ENCODE measurements at regions not wholly inside any gene's neighbourhood (a gene's known extent, or its start where the extent isn't known, plus 50 kb on each side); places are given as distances from the start of the nearest gene placed in this dataset.

GRCh38 chr6:99745651-99746050 lies 139.0 kb downstream of the PRDM13 start:
- POLR2A ChIA-PET (ENCODE audit: partially characterized antibody), result interaction anchor here (1.2 kb wide), 1 partner anchor 157 kb away, joined by 3 read pairs; no protein-coding TSS in a partner anchor
- Histone ChIP-seq H3K9me3 (ENCODE audit: insufficient read depth in 2 of 2, low read depth in 1 of 2, low read length in 1 of 2) (no peaks in the 10 kb centered on the region), H3K79me2 (ENCODE audit: control insufficient read depth in 1 of 2, insufficient read depth in 2 of 2, low read length in 2 of 2) (no peaks in the 10 kb centered on the region), H3K18ac (ENCODE audit: extremely low read depth, low read length) (no peak overlapping the region), H3K27me3 (replicated peaks in 1 of 4; ENCODE audit: control insufficient read depth in 3 of 4, extremely low read depth in 1 of 4, insufficient read depth in 3 of 4, low read length in 3 of 4) (no peaks in the 10 kb centered on the region), H3K4ac (replicated peaks; ENCODE audit: insufficient read length, low read depth, low read length) (no peak overlapping the region), H3K23ac (ENCODE audit: insufficient read length) (no peak overlapping the region), H4K8ac (ENCODE audit: extremely low read depth, insufficient read depth, low read length) (no peak overlapping the region), H3K23me2 (ENCODE audit: low read depth, low read length) (no peaks in the 10 kb centered on the region), H3K56ac (replicated peaks; ENCODE audit: insufficient read length, low read depth, low read length) (no peak overlapping the region), H4K5ac (ENCODE audit: insufficient read length, low read depth, low read length) (no peak overlapping the region), H3K79me1 (ENCODE audit: low read depth, low read length) (no peaks in the 10 kb centered on the region), H3K9ac (replicated peaks in 1 of 4; ENCODE audit: extremely low read depth in 1 of 4, low read depth in 3 of 4, low read length in 3 of 4) (no peak overlapping the region), H4K91ac (replicated peaks; ENCODE audit: insufficient read length, low read length) (no peak overlapping the region), H3K4me1 (replicated peaks in 1 of 4; ENCODE audit: control insufficient read depth in 3 of 4, insufficient read depth in 4 of 4, low read length in 3 of 4) (no peaks in the 10 kb centered on the region), H3K36me3 (ENCODE audit: control insufficient read depth in 2 of 4, insufficient read depth in 4 of 4, low read length in 3 of 4) (no peaks in the 10 kb centered on the region), H2BK20ac (ENCODE audit: low read length) (no peak overlapping the region), H2AK5ac (ENCODE audit: low read depth, low read length) (no peak overlapping the region), H3K4me3 (ENCODE audit: extremely low read depth in 1 of 4, insufficient read depth in 2 of 4, low read depth in 3 of 4, low read length in 4 of 4) (no peak overlapping the region), H2BK5ac (ENCODE audit: low read depth, low read length) (no peak overlapping the region), H3K4me2 (ENCODE audit: insufficient read depth in 1 of 2, low read depth in 2 of 2, low read length in 2 of 2) (no peak overlapping the region), H3K14ac (ENCODE audit: insufficient read length) (no peak overlapping the region), H2BK12ac (ENCODE audit: low read depth, low read length) (no peak overlapping the region), H4K20me1 (replicated peaks in 1 of 2; ENCODE audit: control insufficient read depth in 1 of 2, insufficient read depth in 2 of 2, low read length in 2 of 2) (no peaks in the 10 kb centered on the region), H2BK120ac (replicated peaks; ENCODE audit: low read depth, low read length) (no peak overlapping the region), H2BK15ac (ENCODE audit: low read length) (no peak overlapping the region), H2AFZ (ENCODE audit: low read length) (no peak overlapping the region), H3K27ac (ENCODE audit: low read depth, low read length) (no peak overlapping the region)
- CTCF ChIA-PET (ENCODE audit: partially characterized antibody), result interaction anchor here (0.6 to 4.5 kb wide), 36 partner anchors 9 to 436 kb away, joined by 3 to 33 read pairs (median 3); no protein-coding TSS in a partner anchor
- TF ChIP-seq TAF7 (optimal IDR thresholded peaks at IDR 0.05; ENCODE audit: borderline replicate concordance, low read depth, low read length) (no peak), USF2 (IDR thresholded peaks at IDR 0.05; ENCODE audit: low read length) (no peak), CBX5 (IDR thresholded peaks at IDR 0.05; ENCODE audit: low read depth, low read length) (no peak), BRCA1 (IDR thresholded peaks at IDR 0.05; ENCODE audit: low read depth, low read length) (no peak), RXRA (IDR thresholded peaks at IDR 0.05; ENCODE audit: insufficient read depth, low read depth, low read length) (no peak), MAFK (IDR thresholded peaks at IDR 0.05; ENCODE audit: low read depth, low read length) (no peak), POU5F1 (IDR thresholded peaks at IDR 0.05; ENCODE audit: low read depth, low read length) (no peak), HDAC2 (IDR thresholded peaks at IDR 0.05; ENCODE audit: borderline replicate concordance in 1 of 2, low read depth in 2 of 2, low read length in 2 of 2) (no peak), RBBP5 (IDR thresholded peaks at IDR 0.05; ENCODE audit: borderline replicate concordance, low read depth, low read length) (no peak), HDAC6 (IDR thresholded peaks at IDR 0.05; ENCODE audit: low read depth, low read length) (no peak), CHD1 (IDR thresholded peaks at IDR 0.05; ENCODE audit: low read depth, low read length) (no peak), TAF1 (IDR thresholded peaks at IDR 0.05; ENCODE audit: low read depth, low read length) (no peak), ASH2L (IDR thresholded peaks at IDR 0.05; ENCODE audit: low read length) (no peak)
- 88% methylated on average over 2 of the region's 2 CpGs; no CpG with 5 or more reads in 1 of the 2 experiments for WGBS, 2 experiments (ENCODE audit: extremely low coverage in 1 of 2, insufficient coverage in 1 of 2, insufficient read length in 1 of 2, insufficient replicate concordance in 2 of 2, low coverage in 1 of 2, low lambda C conversion rate in 2 of 2, missing lambda C conversion rate in 1 of 2)
- DNase-seq (ENCODE audit: low read depth in 1 of 2, low spot score in 2 of 2), result no peak
- FAIRE-seq, result no peak

Measured in H1 (cell line).